Epidermal melanocyte (primary cell): ENCODE measurements at regions not wholly inside any gene's neighbourhood (a gene's known extent, or its start where the extent isn't known, plus 50 kb on each side); places are given as distances from the start of the nearest gene placed in this dataset.

Experiments used
- DNase-seq: peaks from one replicate; pipeline ENCODE4 v3.0.0; 2011; ENCODE audit warnings: low spot score; ENCODE audit not compliant: insufficient read length

DNA sequence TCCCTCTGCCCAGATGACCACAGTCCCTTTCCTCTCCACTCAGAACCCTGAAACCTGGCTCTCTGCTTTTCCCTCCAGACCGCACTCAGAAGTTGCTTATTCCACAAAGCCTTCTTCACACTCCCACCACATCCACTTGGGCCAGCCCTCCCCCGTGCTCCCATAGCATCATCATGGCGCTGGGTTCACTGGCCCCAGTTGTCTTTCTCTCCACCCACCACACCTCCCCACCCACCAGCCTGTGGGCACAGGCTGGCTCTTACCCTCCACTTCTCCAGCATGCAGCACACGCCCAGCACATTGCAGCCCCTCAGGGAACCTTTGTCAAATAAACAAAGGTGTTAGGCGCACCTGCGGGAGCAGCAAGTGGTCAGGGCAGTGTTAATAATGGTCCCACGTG lies 130.0 kb downstream of the KATNIP start:
- DNase-seq, result no peak

DNA sequence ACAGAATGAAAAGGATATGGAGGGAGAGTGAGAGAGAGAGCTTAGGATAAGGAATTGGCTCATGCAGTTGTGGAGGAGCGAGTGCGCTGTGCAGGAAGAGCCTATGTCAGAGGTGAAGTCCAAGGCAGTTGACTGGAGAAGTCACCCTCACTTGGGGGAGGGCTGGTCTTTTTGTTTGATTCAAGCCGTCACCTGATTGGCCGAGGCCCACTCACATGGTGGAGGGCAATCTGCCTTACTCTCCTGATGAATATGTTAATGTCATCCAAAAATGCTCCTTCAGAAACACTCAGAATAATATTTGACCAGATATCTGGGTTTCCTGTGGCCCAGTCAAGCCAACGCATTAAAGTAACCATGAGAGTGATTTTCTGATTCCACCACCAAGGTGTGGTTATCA lies 131.7 kb downstream of the KATNIP start:
- DNase-seq, result no peak

DNA sequence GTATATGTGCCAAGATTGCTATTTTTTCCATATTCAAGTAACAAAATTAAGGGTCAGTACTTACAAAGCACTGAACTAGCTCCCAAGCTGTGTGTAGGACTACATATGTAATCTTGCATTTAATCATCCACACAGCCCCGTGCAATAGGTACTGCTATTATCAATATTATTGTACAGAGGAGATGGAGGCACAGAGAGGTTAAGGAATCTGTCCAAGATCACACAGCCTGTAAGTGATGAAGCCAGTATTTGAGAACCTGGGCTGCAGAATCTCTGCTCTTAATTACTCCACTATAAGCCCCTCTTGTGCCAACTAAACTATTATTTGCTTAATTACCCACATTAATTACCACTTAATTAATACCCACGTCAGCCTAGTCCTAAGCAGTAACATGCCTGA lies 134.1 kb downstream of the KATNIP start:
- no peak for DNase-seq

DNA sequence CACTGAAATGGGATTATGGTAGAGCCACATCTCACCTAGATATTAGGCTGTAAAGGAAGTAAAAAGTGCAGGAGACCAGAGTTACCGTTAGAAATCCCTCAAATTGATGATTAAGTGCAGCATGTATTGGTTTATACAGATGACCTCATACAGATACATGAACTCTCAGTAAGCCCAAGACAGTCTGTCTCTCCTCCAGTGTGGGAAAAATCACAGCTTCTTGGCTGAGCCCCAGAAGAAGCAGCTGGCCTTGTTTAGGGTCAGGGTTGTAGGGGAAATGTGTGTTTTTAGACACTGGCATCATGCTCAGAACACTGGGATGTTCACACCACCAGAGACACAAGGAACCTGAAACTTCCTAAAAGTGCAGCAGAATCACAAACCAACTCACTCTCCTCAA lies 135.9 kb downstream of the KATNIP start:
- no peak for DNase-seq

DNA sequence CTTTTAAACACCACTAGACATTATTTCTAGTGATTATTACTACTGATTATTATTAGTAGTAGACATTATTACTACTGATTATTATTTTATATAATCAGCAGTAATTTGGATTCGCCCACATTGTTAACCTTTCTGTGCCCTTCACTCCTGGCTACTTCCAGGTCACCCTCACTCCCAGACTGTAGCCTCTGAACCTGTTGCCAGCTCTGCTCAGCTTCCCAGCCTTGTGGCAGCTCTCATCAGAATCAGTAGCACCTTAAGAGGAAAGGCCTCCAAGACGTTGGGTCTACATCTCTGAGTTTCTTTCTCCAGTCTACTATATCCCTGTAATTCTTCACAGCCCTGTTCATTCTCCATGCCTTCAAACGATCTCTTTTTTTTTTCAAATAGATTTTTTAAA lies 137.0 kb downstream of the KATNIP start:
- DNase-seq, result no peak

DNA sequence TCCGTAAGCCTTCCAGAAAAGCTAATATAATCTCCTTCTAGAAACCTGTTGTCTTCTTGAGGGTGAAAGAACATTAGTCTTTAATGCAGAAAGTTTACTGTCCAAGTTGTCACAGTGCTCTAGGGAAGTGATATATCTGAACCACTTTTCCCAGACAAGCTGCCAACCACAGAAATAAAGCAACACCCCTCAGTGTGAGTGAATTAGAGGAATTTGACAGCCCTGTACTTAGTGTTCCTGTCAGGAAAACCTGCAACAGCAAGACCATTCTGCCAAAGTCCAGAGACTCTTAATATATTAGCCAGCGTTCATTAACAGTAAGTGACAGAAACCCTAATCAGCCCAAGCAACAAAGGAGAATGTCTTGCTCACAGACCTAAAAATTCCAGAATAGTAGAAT lies 137.7 kb downstream of the KATNIP start:
- DNase-seq, result no peak

DNA sequence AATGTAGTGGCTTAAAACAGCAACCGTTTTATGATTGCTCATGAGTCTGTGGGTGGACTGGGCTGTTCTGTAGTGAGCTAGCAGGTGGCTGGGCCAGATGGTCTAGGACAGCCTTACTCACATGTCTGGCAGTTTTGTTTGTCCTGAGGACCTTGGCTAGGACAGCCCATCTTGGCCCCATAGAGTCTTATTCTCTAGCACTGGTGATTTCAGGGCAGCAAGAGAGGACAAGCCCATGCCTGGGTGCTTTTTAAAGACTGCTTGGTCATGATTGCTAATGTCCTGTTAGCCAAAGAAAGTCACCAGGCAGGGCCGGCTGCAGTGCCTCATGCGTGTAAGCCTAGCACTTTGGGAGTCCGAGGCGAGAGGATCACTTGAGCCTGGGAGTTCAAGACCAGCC lies 139.8 kb downstream of the KATNIP start:
- no peak for DNase-seq

DNA sequence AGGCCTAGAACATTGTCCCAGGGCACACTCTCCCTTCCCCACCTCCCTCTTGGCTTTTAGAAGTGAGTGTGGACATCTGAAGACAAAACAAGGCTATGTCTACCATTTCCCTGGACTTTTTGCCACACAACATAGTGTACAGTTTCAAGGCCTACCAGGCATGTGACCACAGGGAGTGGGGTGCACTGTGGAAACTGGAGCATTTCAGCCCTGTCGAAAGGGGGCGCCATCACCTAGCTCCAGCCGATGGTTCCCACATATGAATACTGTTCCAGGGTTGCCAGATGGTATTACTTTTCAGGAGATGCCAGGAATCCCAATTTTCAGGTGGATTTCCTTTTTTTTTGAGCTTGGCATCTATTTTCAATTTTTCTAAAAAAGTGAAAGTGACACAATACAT lies 140.7 kb downstream of the KATNIP start:
- DNase-seq, result no peak

DNA sequence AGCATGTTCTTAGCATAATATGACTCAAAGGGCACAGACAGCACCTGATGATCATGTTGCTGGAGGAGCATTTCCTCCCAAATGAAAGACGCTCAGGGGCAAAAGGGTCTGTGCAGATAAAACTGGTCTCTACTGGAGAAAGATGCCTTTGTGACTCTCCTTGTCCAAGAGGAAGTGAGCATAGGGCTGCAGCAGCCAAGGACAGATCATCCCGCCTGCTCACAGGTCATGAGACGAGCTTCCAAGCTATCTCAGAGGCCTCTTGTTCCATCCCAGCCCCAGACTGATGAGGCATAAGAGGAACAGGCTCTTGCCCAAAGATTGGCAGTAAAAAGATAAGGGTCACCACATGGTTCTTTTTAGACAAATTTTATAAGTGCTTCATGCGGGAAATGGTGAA lies 141.8 kb downstream of the KATNIP start:
- DNase-seq, result no peak

DNA sequence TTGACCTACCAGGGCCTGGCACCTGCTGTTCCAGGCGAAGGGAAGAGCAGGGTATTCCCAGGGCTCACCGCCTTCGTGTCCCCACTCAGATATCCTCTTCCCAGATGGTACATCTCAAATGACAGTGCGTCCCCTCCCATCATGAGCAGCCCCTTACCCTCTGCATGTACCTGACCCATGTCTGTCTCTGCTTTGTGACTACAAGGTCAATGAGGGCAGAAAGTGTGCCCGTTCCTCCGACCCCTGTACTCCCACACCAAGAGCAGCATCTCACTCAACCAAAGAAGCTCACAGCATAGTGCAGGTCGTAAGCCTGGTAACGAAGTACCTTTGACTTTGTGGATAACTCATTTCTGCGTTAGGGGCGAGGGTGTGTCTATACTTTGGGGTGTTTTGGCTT lies 142.6 kb downstream of the KATNIP start:
- no peak for DNase-seq

DNA sequence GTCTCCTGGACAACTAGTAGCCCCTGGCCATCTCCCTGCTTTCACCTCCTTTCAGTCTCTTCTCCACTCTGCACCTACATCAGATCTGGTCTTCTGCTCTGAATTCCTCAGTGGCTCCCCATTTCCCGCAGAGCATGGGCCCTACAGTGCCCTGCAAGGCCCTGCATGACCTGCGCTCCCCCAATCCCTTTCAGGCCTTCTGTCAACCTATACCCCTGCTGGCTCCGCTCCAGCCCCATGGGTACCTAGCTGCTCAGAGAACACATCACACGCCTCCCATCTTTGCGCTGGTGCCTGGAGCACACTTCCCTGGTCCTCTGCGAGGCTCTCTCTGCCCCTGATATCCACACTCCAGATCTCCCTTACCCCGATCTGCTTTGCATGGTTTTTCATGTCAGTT lies 145.2 kb downstream of the KATNIP start:
- DNase-seq, result no peak

DNA sequence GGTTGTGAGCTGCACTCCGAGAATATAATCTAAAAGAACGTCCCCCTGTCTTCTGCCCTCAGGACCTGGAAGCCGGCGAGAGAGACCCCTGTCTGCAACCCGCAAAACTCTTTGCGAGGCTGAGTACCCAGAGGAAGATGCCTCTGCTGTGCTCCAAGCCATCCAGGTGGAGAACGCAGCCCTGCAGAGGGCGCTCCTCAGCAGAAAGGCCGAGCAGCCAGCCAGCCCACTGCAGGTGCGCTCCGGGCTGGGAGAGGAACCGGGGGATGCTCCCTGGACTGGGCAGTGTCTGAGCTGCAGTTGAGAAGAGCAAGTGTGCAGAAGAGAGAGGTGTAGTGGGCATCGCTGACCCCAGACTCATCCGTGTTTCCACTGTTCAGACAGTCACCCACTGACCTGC lies 148.3 kb downstream of the KATNIP start:
- no peak for DNase-seq

DNA sequence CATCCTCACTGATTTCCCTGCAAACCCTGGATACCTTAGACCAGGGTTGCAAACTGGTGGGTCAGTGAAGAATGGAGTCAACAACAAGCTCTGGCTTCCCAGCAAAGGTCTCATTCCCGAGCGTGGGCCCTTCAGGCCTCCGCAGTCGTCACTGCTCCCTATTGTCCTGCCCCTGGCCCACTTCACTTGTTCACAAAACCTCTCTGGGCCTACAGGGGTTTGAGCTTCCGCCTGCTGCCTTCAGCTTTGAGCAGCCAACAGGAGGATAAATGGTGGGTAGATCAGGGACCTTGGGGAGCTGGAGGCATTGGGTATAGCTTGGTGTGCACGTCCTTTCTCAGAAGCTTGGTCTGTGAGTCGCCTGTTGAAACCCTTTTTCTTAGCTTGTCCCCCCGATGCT lies 148.8 kb downstream of the KATNIP start:
- no peak for DNase-seq

DNA sequence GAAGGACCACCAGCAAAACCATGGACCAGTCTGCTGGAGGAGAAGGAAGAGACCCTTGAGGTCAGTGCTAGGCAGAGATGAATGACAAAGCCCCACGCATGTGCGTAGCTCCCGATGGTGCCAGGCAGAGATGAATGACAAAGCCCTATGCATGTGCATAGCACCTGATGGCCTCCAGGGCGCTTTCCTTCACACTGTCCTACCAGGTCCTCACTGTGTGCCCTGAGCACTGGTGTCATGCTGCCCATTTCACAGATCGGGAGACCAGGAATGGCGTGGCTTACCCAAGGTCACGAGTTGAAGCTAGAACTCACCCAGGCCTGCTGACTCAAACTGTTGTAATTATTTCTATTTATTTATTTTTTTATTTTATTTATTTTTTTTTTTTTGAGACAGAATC lies 149.6 kb downstream of the KATNIP start:
- DNase-seq, result no peak

DNA sequence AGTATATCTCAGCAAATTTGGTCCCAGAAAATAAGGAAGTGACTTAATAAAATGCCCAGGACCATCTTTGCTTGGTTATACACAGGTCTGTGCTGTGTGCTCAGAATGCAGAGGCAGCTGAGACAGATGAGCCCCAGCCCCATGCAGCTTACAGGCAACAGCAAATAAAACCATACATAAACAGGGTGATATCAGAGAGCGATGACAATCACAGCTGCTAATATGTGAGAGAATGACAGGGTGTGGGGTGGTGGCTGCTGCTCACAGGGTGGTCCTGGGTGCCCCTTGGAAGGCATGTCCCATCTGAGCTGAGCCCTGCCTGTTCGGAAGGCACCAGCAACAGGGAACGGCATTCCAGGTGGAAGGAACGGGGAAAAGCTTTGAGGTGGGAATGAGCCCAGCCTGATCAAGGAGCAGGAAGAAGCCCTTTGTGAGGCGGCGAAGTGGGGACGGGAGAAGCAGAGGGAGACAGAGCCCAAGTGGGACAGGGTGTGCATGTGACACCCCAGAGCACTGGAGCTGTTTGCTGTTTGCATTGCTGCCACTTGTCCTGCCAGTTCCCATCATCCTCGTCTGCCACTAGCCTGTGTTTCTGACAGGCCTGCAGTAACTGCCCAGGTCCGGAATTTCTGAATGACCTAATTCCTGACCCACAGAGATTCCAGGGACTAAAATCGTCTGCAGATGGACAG lies 150.5 kb downstream of the KATNIP start:
- no peak for DNase-seq

DNA sequence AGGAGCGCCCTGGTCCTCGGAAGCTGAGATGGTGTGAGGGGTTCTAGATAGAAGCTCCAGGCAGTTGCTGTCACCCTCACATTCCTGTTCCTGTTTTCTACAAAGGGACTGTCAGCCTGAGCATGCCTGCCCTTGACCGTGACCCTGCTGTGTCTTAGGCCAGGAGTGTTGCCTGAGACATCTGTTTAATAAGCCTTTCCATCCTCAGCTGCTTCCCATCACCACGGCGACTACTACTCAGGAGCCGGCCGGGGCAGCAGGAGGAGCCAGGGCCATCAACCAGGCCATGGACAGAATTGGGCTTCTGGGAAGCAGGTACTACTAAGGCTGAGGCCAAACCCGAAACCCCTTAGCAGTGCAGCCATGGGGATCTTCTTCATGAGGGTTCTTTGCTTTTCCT lies 151.4 kb downstream of the KATNIP start:
- no peak for DNase-seq

DNA sequence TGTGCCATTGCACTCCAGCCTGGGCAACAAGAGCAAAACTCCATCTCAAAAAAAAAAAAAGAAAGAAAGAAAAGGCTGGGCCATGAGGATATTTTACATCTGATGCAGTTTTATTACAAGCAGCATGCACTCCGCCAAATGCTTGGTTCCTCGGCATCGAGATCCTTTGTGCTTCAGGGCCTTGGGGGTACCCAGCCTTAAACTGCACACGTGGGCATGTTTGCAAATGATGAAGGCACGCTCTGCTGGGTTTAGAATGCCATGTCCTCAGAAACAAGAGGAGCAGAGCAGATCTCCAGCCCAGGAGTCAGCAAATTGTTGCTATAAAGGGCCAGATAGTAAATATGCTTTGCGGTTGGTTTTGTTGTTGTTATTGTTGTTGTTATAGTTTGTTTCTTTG lies 153.2 kb downstream of the KATNIP start:
- DNase-seq, result no peak

DNA sequence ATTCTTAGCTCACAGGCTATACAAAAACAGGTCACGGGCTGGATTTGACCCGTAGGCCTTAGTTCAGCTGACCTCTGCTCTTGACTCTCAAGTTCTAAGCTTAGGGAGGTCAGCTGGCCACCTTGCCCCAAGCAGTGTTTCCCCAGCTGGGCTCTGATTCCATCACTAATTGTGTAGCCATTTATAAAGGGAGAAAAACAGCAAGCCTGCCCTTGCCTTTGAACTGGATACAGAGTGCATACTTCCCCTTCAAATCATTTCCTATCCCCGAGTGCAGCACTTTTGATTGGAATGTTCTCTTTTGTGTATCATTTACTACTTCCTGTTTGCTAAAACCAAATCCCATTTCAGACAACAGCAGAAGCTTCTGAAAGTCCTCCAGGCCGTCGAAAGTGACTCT lies 153.6 kb downstream of the KATNIP start:
- no peak for DNase-seq

DNA sequence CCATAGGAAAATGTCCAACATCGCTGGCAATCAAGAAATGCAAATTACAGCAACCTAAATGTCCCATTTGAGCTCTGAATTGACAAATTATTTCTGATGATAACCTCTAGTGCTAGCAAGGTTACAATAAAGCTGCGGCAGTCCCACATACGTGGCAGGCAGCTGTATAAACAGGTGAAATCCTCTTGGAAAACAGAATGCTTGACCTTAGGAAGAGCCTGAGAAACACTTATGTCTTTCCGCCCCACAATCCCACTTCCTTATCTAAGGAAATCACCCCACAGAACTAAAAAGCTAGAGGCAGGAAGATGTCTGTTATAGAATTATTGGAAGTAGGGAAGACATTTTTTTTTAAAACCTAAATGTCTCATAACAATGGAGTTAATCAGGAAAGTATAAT lies 154.3 kb downstream of the KATNIP start:
- no peak for DNase-seq

DNA sequence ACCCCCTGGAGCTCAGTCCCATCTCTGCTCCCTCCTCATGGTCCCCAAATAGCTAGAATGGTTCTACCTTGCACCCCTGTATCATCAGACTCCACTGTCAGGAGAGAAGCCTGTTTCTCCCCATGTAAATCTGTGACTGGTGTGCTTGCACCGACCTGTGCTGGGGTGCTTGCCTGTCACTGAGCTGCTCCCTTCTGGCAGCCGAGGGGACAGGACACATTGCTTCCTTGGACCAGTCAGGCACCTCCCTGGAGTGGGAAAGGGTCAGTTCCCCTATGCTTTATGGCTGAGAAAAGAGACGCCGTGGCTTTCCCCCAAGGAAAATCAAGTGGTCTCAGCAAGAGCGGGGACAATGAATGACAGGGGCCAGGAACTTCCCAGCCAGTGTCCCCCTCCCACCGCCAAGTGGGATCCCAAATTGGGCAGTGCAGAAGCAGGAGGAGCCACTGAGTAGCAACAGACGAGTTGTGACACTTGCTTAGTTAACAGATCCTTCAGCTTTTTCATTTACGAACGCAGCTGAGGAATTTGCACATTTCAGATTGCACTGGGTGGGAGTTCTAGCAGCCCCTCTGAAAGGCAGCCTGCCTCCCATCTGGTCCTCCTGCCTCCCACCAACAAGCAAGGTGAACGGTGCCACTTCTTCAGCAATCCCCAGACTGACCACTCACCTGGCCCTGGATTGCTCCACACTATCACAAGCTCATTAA lies 156.4 kb downstream of the KATNIP start:
- no peak for DNase-seq

DNA sequence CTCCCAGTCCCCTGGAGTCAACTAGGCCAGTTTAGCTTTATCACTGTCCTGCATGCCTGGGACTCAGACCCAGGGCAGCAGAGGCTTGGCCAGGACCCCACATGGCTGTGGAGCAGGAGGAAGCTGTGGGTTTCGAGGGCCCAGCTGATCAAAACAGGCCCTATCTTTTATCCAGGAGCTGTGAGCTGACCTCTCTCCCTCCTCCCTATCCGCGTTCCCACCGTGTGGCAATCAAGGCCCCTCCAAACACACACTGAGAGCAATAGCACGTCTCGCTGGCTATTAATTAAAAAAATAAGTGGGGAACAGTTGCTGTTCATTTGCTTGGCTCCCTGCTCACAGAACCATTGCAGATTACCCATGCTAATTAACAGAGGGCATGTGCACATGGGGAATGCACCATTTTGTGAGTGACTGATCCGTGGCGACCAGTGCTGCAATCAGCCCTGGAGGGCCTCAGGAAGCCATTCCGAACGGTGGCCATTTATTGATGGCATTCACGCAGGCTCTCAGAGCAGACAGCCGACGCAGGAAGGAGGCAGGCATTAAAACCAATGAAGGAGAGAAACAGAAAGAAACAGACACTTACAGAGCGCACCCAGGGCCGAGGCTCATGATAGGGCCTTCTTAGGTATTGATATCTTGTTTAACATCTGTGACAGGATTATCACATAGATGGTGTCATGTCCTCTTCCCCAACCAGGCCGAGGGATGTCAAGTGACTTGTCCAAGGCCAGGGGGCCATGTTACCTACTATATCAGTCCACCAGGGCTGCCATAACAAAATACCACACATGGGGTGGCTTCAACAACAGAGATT lies 157.1 kb downstream of the KATNIP start:
- no peak for DNase-seq

DNA sequence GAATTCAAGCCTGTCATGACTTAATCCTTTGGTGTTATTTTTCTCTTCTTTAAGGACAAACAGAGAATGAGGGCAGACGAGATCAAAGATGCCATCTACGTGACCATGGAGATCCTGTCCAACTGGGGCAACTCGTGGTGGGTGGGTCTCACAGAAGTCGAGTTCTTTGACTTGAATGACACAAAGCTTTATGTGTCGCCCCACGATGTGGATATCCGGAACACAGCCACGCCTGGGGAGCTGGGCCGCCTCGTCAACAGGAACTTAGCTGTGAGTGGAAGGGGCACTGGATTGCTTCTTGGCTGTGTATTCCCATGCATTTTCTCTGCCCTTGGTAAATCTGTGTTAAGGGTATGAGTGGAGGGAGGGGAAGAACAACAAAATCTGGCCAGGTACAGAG lies 158.7 kb downstream of the KATNIP start:
- no peak for DNase-seq
